NCI-H2029 (cell line): ENCODE measurements at regions not wholly inside any gene's neighbourhood (a gene's known extent, or its start where the extent isn't known, plus 50 kb on each side); places are given as distances from the start of the nearest gene placed in this dataset.
"Not testable (repeated sequence)": the region's sequence is repeated elsewhere in the genome, so short reads cannot be mapped to it uniquely, and the experiment has no call there.

Experiments
- DNase-seq: peaks from one replicate; lab custom pipeline; 2025; lab: John Stamatoyannopoulos, UW

GRCh38 chr12:131288765-131289695, 335.3 kb downstream of the ADGRD1 start:
- DNase-seq: not testable (repeated sequence)

GRCh38 chr12:131289807-131290206, 336.1 kb downstream of the ADGRD1 start:
- not testable (repeated sequence) for DNase-seq

GRCh38 chr12:131290255-131290959, 336.7 kb downstream of the ADGRD1 start:
- no peak for DNase-seq

- DNase-seq: not testable (repeated sequence)
Measured at GRCh38 chr12:131293071-131294015, 339.6 kb downstream of the ADGRD1 start.

- not testable (repeated sequence) for DNase-seq
Measured at GRCh38 chr12:131294716-131295115, 341.0 kb downstream of the ADGRD1 start.

- DNase-seq: not testable (repeated sequence)
Measured at GRCh38 chr12:131295117-131295516, 341.4 kb downstream of the ADGRD1 start.

GRCh38 chr12:131295559-131295958, 341.9 kb downstream of the ADGRD1 start:
- DNase-seq: not testable (repeated sequence)

GRCh38 chr12:131296136-131296535, 342.4 kb downstream of the ADGRD1 start:
- DNase-seq: not testable (repeated sequence)

- not testable (repeated sequence) for DNase-seq
Measured at GRCh38 chr12:131296651-131297050, 342.9 kb downstream of the ADGRD1 start.

GRCh38 chr12:131298526-131299369, 345.0 kb downstream of the ADGRD1 start:
- DNase-seq: not testable (repeated sequence)

GRCh38 chr12:131299370-131299701, 345.6 kb downstream of the ADGRD1 start:
- not testable (repeated sequence) for DNase-seq

GRCh38 chr12:131303576-131303975, 349.9 kb downstream of the ADGRD1 start:
- DNase-seq: not testable (repeated sequence)

- DNase-seq: not testable (repeated sequence)
Measured at GRCh38 chr12:131304642-131305041, 350.9 kb downstream of the ADGRD1 start.

GRCh38 chr12:131309700-131310099, 356.0 kb downstream of the ADGRD1 start:
- DNase-seq: no peak

GRCh38 chr12:131310227-131310969, 356.7 kb downstream of the ADGRD1 start:
- not testable (repeated sequence) for DNase-seq

GRCh38 chr12:131311279-131311722, 357.6 kb downstream of the ADGRD1 start:
- DNase-seq: not testable (repeated sequence)

- DNase-seq: no peak
Measured at GRCh38 chr12:131311764-131312163, 358.1 kb downstream of the ADGRD1 start.

GRCh38 chr12:131312382-131312781, 358.7 kb downstream of the ADGRD1 start:
- not testable (repeated sequence) for DNase-seq

- DNase-seq: no peak
Measured at GRCh38 chr12:131312793-131313545, 359.3 kb downstream of the ADGRD1 start.
